PC-9 (cell line): ENCODE measurements at regions not wholly inside any gene's neighbourhood (a gene's known extent, or its start where the extent isn't known, plus 50 kb on each side); places are given as distances from the start of the nearest gene placed in this dataset.

Experiments
- EZH2 ChIP-seq: fragments of 200-600 bp; sonication (generic); IDR thresholded peaks from 2 replicates; pipeline ENCODE4 v1.8.0; 2017; ENCODE audit warnings: antibody characterized with exemption, low read depth
- TF ChIP-seq, protein P1 (sequence below): fragments of 200-600 bp; sonication (generic); conservative IDR thresholded peaks from 2 replicates; pipeline ENCODE4 v1.6.1; 2017; ENCODE audit warnings: mixed run types, antibody characterized with exemption, mild to moderate bottlenecking, moderate library complexity

DNA sequence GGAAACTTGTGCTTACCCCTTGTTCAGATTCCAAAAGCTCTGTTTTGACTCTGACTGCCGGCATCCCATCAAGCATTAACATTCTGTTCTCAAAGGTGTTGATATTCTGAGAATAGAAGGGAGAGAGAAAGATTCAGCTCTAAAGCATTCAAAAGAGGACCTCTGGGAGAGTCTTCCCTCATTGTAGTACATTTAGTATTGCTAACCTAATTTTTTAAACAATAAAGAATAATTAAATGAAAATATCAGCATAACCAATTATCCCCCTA, 190.3 kb downstream of the KLF12 start:
- TF ChIP-seq, protein P1, sequence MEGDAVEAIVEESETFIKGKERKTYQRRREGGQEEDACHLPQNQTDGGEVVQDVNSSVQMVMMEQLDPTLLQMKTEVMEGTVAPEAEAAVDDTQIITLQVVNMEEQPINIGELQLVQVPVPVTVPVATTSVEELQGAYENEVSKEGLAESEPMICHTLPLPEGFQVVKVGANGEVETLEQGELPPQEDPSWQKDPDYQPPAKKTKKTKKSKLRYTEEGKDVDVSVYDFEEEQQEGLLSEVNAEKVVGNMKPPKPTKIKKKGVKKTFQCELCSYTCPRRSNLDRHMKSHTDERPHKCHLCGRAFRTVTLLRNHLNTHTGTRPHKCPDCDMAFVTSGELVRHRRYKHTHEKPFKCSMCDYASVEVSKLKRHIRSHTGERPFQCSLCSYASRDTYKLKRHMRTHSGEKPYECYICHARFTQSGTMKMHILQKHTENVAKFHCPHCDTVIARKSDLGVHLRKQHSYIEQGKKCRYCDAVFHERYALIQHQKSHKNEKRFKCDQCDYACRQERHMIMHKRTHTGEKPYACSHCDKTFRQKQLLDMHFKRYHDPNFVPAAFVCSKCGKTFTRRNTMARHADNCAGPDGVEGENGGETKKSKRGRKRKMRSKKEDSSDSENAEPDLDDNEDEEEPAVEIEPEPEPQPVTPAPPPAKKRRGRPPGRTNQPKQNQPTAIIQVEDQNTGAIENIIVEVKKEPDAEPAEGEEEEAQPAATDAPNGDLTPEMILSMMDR: no peak
- no peak for TF ChIP-seq EZH2
